ENCODE measurements at regions not wholly inside any gene's neighbourhood (a gene's known extent, or its start where the extent isn't known, plus 50 kb on each side); places are given as distances from the start of the nearest gene placed in this dataset.

DNA sequence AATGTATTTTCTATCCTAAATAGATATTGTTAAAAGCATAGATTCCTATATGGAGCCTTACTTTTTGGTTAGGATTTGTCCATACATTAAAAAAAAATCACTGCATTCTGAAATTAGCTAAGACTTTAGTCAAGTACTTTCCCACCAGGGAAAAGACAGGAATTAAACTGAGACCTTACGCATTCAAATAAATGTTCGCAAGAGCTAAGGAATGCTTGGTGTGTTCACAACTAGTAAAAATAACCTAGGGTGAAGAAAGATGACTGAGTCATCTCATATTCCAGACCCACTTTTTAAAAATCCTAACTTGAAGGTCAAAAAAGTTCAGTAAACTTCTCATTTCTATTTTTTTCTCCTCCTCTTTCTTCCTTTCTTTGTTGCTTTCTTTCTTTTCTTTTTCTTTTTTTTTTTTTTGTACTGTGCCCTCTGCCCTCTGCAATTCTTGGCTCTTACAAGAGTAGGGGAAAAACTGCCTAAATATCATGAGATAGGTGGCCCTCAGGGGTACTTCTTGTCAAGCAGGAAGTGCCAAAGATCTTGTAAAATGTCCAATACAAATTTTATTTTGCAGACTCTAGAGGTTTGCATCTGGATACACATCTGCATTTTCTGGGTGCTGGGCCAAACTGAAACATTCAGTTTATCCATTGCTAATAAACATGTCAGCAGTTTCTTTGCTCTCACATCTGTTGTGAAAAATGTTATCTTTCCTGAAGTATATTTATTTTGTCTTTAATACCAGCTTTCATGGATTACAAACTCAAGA, 121.4 kb upstream of the GORAB start (continued):
- no peak for TF ChIP-seq JUNB (IDR thresholded peaks at IDR 0.05; ENCODE audit: unreplicated experiment)

GRCh38 chr1:170414989-170415709, 116.8 kb upstream of the GORAB start:
- H3K9me2 ChIP-seq (ENCODE audit: insufficient read depth): 0 out of 2 replicates have a peak, but pooled peaks cover 7% of the 10 kb centered on the region
- H3K36me3 Mint-ChIP-seq (ENCODE audit: low read depth): peaks cover 12% of the 10 kb centered on the region; the same call in 2 of the 3 replicates
- no peaks in the 10 kb centered on the region for H3K36me3 ChIP-seq (ENCODE audit: insufficient read depth)
- no peak for ATAC-seq
- peaks cover 11% of the 10 kb centered on the region for H3K9me3 Mint-ChIP-seq
- no peak overlapping the region for H3K27ac ChIP-seq (ENCODE audit: low read depth)
- H3K27ac Mint-ChIP-seq: no peak overlapping the region
- no peaks in the 10 kb centered on the region for H3K27me3 ChIP-seq (ENCODE audit: insufficient read depth)
- H3K4me3 Mint-ChIP-seq: no peak overlapping the region
- no peaks in the 10 kb centered on the region for H3K4me1 Mint-ChIP-seq
- peaks cover 2% of the 10 kb centered on the region for H3K27me3 Mint-ChIP-seq (ENCODE audit: insufficient read depth, low read depth, poor library complexity)
- H3K4me2 ChIP-seq: no peak overlapping the region
- H3F3A ChIP-seq (replicated peaks; ENCODE audit: low read depth): no peaks in the 10 kb centered on the region
- H3K4me3 ChIP-seq: no peak overlapping the region
- H2AFZ ChIP-seq: no peak overlapping the region
- no peaks in the 10 kb centered on the region for H3K79me2 ChIP-seq (replicated peaks; ENCODE audit: insufficient read depth)
- no peak for DNase-seq (ENCODE audit: low spot score)
- no peaks in the 10 kb centered on the region for H3K4me1 ChIP-seq (ENCODE audit: insufficient read depth)
- no peaks in the 10 kb centered on the region for H4K20me1 ChIP-seq (replicated peaks; ENCODE audit: insufficient read depth)
- no peak for TF ChIP-seq REST (IDR thresholded peaks at IDR 0.05; ENCODE audit: unreplicated experiment)
- TF ChIP-seq, protein P1, sequence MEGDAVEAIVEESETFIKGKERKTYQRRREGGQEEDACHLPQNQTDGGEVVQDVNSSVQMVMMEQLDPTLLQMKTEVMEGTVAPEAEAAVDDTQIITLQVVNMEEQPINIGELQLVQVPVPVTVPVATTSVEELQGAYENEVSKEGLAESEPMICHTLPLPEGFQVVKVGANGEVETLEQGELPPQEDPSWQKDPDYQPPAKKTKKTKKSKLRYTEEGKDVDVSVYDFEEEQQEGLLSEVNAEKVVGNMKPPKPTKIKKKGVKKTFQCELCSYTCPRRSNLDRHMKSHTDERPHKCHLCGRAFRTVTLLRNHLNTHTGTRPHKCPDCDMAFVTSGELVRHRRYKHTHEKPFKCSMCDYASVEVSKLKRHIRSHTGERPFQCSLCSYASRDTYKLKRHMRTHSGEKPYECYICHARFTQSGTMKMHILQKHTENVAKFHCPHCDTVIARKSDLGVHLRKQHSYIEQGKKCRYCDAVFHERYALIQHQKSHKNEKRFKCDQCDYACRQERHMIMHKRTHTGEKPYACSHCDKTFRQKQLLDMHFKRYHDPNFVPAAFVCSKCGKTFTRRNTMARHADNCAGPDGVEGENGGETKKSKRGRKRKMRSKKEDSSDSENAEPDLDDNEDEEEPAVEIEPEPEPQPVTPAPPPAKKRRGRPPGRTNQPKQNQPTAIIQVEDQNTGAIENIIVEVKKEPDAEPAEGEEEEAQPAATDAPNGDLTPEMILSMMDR (conservative IDR thresholded peaks at IDR 0.05; ENCODE audit: low read depth in 2 of 2): no peak
- no peak for TF ChIP-seq CREB1 (CRISPR knock-in tag; IDR thresholded peaks at IDR 0.05; ENCODE audit: low read depth)
- TF ChIP-seq ZNF114 (CRISPR knock-in tag; IDR thresholded peaks at IDR 0.05): no peak
- no peak for TF ChIP-seq NANOG (IDR thresholded peaks at IDR 0.05; ENCODE audit: borderline replicate concordance)
- TF ChIP-seq, protein P2, sequence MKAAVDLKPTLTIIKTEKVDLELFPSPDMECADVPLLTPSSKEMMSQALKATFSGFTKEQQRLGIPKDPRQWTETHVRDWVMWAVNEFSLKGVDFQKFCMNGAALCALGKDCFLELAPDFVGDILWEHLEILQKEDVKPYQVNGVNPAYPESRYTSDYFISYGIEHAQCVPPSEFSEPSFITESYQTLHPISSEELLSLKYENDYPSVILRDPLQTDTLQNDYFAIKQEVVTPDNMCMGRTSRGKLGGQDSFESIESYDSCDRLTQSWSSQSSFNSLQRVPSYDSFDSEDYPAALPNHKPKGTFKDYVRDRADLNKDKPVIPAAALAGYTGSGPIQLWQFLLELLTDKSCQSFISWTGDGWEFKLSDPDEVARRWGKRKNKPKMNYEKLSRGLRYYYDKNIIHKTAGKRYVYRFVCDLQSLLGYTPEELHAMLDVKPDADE (IDR thresholded peaks at IDR 0.05): no peak
- TF ChIP-seq, protein P3, sequence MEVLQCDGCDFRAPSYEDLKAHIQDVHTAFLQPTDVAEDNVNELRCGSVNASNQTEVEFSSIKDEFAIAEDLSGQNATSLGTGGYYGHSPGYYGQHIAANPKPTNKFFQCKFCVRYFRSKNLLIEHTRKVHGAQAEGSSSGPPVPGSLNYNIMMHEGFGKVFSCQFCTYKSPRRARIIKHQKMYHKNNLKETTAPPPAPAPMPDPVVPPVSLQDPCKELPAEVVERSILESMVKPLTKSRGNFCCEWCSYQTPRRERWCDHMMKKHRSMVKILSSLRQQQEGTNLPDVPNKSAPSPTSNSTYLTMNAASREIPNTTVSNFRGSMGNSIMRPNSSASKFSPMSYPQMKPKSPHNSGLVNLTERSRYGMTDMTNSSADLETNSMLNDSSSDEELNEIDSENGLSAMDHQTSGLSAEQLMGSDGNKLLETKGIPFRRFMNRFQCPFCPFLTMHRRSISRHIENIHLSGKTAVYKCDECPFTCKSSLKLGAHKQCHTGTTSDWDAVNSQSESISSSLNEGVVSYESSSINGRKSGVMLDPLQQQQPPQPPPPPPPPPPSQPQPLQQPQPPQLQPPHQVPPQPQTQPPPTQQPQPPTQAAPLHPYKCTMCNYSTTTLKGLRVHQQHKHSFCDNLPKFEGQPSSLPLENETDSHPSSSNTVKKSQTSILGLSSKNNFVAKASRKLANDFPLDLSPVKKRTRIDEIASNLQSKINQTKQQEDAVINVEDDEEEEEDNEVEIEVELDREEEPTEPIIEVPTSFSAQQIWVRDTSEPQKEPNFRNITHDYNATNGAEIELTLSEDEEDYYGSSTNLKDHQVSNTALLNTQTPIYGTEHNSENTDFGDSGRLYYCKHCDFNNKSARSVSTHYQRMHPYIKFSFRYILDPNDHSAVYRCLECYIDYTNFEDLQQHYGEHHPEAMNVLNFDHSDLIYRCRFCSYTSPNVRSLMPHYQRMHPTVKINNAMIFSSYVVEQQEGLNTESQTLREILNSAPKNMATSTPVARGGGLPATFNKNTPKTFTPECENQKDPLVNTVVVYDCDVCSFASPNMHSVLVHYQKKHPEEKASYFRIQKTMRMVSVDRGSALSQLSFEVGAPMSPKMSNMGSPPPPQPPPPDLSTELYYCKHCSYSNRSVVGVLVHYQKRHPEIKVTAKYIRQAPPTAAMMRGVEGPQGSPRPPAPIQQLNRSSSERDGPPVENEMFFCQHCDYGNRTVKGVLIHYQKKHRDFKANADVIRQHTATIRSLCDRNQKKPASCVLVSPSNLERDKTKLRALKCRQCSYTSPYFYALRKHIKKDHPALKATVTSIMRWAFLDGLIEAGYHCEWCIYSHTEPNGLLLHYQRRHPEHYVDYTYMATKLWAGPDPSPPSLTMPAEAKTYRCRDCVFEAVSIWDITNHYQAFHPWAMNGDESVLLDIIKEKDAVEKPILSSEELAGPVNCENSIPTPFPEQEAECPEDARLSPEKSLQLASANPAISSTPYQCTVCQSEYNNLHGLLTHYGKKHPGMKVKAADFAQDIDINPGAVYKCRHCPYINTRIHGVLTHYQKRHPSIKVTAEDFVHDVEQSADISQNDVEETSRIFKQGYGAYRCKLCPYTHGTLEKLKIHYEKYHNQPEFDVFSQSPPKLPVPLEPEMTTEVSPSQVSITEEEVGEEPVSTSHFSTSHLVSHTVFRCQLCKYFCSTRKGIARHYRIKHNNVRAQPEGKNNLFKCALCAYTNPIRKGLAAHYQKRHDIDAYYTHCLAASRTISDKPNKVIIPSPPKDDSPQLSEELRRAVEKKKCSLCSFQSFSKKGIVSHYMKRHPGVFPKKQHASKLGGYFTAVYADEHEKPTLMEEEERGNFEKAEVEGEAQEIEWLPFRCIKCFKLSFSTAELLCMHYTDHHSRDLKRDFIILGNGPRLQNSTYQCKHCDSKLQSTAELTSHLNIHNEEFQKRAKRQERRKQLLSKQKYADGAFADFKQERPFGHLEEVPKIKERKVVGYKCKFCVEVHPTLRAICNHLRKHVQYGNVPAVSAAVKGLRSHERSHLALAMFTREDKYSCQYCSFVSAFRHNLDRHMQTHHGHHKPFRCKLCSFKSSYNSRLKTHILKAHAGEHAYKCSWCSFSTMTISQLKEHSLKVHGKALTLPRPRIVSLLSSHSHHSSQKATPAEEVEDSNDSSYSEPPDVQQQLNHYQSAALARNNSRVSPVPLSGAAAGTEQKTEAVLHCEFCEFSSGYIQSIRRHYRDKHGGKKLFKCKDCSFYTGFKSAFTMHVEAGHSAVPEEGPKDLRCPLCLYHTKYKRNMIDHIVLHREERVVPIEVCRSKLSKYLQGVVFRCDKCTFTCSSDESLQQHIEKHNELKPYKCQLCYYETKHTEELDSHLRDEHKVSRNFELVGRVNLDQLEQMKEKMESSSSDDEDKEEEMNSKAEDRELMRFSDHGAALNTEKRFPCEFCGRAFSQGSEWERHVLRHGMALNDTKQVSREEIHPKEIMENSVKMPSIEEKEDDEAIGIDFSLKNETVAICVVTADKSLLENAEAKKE (CRISPR knock-in tag; IDR thresholded peaks at IDR 0.05): no peak
- TF ChIP-seq EZH2 (IDR thresholded peaks at IDR 0.05; ENCODE audit: low read depth, unreplicated experiment): no peak
- TF ChIP-seq JUNB (IDR thresholded peaks at IDR 0.05; ENCODE audit: unreplicated experiment): no peak
- no peak for TF ChIP-seq ZNF331 (CRISPR knock-in tag; IDR thresholded peaks at IDR 0.05; ENCODE audit: low read depth)
